H1 (cell line): ENCODE measurements at regions not wholly inside any gene's neighbourhood (a gene's known extent, or its start where the extent isn't known, plus 50 kb on each side); places are given as distances from the start of the nearest gene placed in this dataset.

Experiments used
- BCL11A ChIP-seq, 2 experiments: IDR thresholded peaks; one replicate each; pipeline ENCODE4 v1.6.1; 2011; ENCODE audit warnings: low read depth in 2 of 2, low read length in 2 of 2, mild to moderate bottlenecking in 2 of 2
- CREB1 ChIP-seq: IDR thresholded peaks from 2 replicates; pipeline ENCODE4 v1.6.1; 2012; ENCODE audit warnings: inconsistent platforms
- EZH2 ChIP-seq: fragments of 200-600 bp; sonication (generic); IDR thresholded peaks from 2 replicates; pipeline ENCODE4 v1.7.1; 2012; ENCODE audit warnings: low read depth, mild to moderate bottlenecking, moderate library complexity, low read length, inconsistent platforms; ENCODE audit not compliant: severe bottlenecking
- HDAC6 ChIP-seq: IDR thresholded peaks from one replicate; pipeline ENCODE4 v1.7.1; 2012; ENCODE audit warnings: low read depth, mild to moderate bottlenecking, inconsistent platforms, low read length, moderate library complexity
- SIN3A ChIP-seq, 2 experiments: IDR thresholded peaks in 1 of 2; conservative IDR thresholded peaks in 1 of 2; 2 replicates each; pipeline ENCODE4 v1.6.1; 2011 to 2012; ENCODE audit warnings: low read length in 2 of 2, improper control_type of control experiment in 1 of 2, low read depth in 1 of 2, mild to moderate bottlenecking in 1 of 2
- TEAD4 ChIP-seq: IDR thresholded peaks from 2 replicates; pipeline ENCODE4 v1.6.1; 2012; ENCODE audit warnings: low read depth, low read length, inconsistent platforms, mixed read lengths
- YY1 ChIP-seq: IDR thresholded peaks from 2 replicates; pipeline ENCODE4 v1.6.1; 2011; ENCODE audit warnings: low read depth, mild to moderate bottlenecking, low read length

- TF ChIP-seq HDAC6 (no peak), CREB1 (no peak), TEAD4 (no peak), YY1 (no peak), EZH2 (no peak), SIN3A (conservative IDR thresholded peaks at IDR 0.05 in 1 of 2, IDR thresholded peaks at IDR 0.05 in 1 of 2; ENCODE audit: low read depth in 1 of 2, low read length in 2 of 2) (no peak), BCL11A (IDR thresholded peaks at IDR 0.05; ENCODE audit: low read depth in 2 of 2, low read length in 2 of 2) (no peak)
- TF ChIP-seq, all 59 proteins: peak for 0
Measured at GRCh38 chrX:39954851-39955250, 142.9 kb downstream of the BCOR start (continued).
